ENCODE measurements at regions not wholly inside any gene's neighbourhood (a gene's known extent, or its start where the extent isn't known, plus 50 kb on each side); places are given as distances from the start of the nearest gene placed in this dataset.

DNA sequence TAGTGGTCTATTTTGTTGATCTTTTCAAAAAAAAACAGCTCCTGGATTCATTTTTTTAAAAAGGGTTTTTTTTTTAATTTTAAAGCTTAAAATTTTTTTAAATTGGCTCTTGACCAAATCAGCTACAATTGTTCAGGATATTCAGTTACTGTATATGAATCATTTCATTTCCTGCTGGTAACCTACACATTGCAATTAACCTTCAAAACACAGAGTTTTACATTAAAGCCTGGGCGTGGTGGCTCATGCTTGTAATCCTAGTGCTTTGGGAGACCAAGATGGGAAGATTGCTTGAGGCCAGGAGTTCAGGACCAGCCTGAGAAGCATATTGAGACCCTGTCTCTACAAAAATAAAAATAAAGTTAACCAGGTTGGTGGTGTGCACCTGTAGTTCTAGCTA lies 163.4 kb downstream of the ALDH1A2 start:
- TF ChIP-seq EGR1 (IDR thresholded peaks at IDR 0.05): no peak
- TF ChIP-seq, protein P1, sequence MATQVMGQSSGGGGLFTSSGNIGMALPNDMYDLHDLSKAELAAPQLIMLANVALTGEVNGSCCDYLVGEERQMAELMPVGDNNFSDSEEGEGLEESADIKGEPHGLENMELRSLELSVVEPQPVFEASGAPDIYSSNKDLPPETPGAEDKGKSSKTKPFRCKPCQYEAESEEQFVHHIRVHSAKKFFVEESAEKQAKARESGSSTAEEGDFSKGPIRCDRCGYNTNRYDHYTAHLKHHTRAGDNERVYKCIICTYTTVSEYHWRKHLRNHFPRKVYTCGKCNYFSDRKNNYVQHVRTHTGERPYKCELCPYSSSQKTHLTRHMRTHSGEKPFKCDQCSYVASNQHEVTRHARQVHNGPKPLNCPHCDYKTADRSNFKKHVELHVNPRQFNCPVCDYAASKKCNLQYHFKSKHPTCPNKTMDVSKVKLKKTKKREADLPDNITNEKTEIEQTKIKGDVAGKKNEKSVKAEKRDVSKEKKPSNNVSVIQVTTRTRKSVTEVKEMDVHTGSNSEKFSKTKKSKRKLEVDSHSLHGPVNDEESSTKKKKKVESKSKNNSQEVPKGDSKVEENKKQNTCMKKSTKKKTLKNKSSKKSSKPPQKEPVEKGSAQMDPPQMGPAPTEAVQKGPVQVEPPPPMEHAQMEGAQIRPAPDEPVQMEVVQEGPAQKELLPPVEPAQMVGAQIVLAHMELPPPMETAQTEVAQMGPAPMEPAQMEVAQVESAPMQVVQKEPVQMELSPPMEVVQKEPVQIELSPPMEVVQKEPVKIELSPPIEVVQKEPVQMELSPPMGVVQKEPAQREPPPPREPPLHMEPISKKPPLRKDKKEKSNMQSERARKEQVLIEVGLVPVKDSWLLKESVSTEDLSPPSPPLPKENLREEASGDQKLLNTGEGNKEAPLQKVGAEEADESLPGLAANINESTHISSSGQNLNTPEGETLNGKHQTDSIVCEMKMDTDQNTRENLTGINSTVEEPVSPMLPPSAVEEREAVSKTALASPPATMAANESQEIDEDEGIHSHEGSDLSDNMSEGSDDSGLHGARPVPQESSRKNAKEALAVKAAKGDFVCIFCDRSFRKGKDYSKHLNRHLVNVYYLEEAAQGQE (IDR thresholded peaks at IDR 0.05; ENCODE audit: low read depth): no peak
- TF ChIP-seq TAF1 (IDR thresholded peaks at IDR 0.05; ENCODE audit: low read depth): no peak
- no peak for TF ChIP-seq YY1 (IDR thresholded peaks at IDR 0.05; ENCODE audit: low read depth)
- no peak for TF ChIP-seq NFIC (IDR thresholded peaks at IDR 0.05)
- TF ChIP-seq ZBTB7A (IDR thresholded peaks at IDR 0.05; ENCODE audit: low read depth): no peak
- TF ChIP-seq CEBPB (IDR thresholded peaks at IDR 0.05): no peak
- no peak for TF ChIP-seq EP300 (IDR thresholded peaks at IDR 0.05; ENCODE audit: borderline replicate concordance)
- TF ChIP-seq, protein P2, sequence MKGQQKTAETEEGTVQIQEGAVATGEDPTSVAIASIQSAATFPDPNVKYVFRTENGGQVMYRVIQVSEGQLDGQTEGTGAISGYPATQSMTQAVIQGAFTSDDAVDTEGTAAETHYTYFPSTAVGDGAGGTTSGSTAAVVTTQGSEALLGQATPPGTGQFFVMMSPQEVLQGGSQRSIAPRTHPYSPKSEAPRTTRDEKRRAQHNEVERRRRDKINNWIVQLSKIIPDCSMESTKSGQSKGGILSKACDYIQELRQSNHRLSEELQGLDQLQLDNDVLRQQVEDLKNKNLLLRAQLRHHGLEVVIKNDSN (IDR thresholded peaks at IDR 0.05): no peak
- no peak for TF ChIP-seq TCF12 (IDR thresholded peaks at IDR 0.05; ENCODE audit: low read depth)
- no peak for TF ChIP-seq FOXM1 (IDR thresholded peaks at IDR 0.05; ENCODE audit: borderline replicate concordance, low read depth)
- no peak for TF ChIP-seq TEAD4 (IDR thresholded peaks at IDR 0.05)
- TF ChIP-seq RAD21 (IDR thresholded peaks at IDR 0.05; ENCODE audit: low read depth): no peak
- TF ChIP-seq, protein P3, sequence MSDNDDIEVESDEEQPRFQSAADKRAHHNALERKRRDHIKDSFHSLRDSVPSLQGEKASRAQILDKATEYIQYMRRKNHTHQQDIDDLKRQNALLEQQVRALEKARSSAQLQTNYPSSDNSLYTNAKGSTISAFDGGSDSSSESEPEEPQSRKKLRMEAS (IDR thresholded peaks at IDR 0.05): no peak
- TF ChIP-seq CREB1 (IDR thresholded peaks at IDR 0.05; ENCODE audit: low read depth): no peak

All from Ishikawa (cell line).